Peyer's patch (tissue), 4 donors: ENCODE measurements at regions not wholly inside any gene's neighbourhood (a gene's known extent, or its start where the extent isn't known, plus 50 kb on each side); places are given as distances from the start of the nearest gene placed in this dataset.

Experiments
- CTCF ChIP-seq, 6 experiments: fragments of 450-650 bp in 4 of 6; fragments of 200-600 bp in 2 of 6; sonication (generic) in 1 of 6; IDR thresholded peaks; one replicate each; pipeline ENCODE4 v1.5.1; 2017 to 2019; ENCODE audit warnings: antibody characterized with exemption in 6 of 6, mild to moderate bottlenecking in 3 of 6, moderate library complexity in 1 of 6
- POLR2A ChIP-seq, 2 donors: fragments of 450-650 bp; IDR thresholded peaks; one replicate each; pipeline ENCODE4 v1.5.1; 2017; ENCODE audit warnings: antibody characterized with exemption in 2 of 2, mild to moderate bottlenecking in 2 of 2, moderate library complexity in 2 of 2

GRCh38 chr5:24381861-24382489 is 262.8 kb downstream of the CDH10 start:
- TF ChIP-seq CTCF (IDR thresholded peaks at IDR 0.05) (no peak), POLR2A (IDR thresholded peaks at IDR 0.05) (no peak)
